B cell (primary cell): ENCODE measurements at regions not wholly inside any gene's neighbourhood (a gene's known extent, or its start where the extent isn't known, plus 50 kb on each side); places are given as distances from the start of the nearest gene placed in this dataset.

Experiments used
- CTCF ChIP-seq: fragments of 200-600 bp; IDR thresholded peaks from one replicate; pipeline ENCODE4 v1.8.0; 2022; ENCODE audit warnings: antibody characterized with exemption, mild to moderate bottlenecking
- EZH2 ChIP-seq: IDR thresholded peaks from 2 replicates; pipeline ENCODE4 v1.6.1; 2012; ENCODE audit warnings: borderline replicate concordance, low read depth, mild to moderate bottlenecking, moderate library complexity, low read length; ENCODE audit not compliant: insufficient read depth, poor library complexity, severe bottlenecking

DNA sequence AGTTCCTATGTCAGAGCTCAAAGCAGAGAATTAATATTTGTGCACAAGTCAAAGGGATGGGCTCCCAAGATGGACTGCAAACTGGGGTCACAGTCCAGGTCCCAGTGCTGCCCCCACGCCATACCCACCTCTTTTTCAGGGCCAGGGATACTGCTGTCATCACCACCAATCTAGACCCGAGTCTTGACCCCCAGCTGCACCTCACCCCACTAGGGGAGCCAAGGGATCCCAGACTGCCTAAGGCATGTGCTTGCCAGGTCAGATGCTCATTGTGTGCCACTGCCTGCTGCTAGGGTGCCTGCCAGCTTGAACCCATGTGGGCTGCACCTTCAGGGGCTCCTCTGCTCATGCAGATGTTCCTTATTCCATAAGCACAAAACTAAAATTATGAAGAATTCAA, 215.6 kb upstream of the NREP start:
- TF ChIP-seq CTCF (no peak), EZH2 (no peak)
